ENCODE measurements at regions not wholly inside any gene's neighbourhood (a gene's known extent, or its start where the extent isn't known, plus 50 kb on each side); places are given as distances from the start of the nearest gene placed in this dataset.

DNA sequence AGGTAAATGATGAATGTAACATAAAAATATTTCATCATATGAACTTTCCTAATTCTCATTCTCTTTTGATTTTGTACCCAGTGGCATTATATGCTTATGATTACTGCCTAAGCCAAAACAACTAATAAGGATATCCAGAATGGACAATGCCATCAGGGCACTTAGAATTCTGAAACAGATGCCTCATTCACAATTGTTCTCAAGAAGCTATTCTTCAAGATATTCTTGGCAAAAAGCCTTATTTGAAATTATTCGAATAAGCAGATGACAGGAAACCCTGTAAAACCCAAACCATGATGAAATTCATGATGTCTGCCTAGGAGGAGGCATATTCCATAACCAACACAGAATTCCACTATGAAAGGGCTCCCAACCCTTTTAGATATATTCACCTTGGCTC lies 353.2 kb upstream of the TRIB2 start:
- TF ChIP-seq, protein P1, sequence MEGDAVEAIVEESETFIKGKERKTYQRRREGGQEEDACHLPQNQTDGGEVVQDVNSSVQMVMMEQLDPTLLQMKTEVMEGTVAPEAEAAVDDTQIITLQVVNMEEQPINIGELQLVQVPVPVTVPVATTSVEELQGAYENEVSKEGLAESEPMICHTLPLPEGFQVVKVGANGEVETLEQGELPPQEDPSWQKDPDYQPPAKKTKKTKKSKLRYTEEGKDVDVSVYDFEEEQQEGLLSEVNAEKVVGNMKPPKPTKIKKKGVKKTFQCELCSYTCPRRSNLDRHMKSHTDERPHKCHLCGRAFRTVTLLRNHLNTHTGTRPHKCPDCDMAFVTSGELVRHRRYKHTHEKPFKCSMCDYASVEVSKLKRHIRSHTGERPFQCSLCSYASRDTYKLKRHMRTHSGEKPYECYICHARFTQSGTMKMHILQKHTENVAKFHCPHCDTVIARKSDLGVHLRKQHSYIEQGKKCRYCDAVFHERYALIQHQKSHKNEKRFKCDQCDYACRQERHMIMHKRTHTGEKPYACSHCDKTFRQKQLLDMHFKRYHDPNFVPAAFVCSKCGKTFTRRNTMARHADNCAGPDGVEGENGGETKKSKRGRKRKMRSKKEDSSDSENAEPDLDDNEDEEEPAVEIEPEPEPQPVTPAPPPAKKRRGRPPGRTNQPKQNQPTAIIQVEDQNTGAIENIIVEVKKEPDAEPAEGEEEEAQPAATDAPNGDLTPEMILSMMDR (IDR thresholded peaks at IDR 0.05): no peak
- TF ChIP-seq ZFX (IDR thresholded peaks at IDR 0.05; ENCODE audit: borderline replicate concordance): no peak

All from 22Rv1 (cell line).